ENCODE measurements at regions not wholly inside any gene's neighbourhood (a gene's known extent, or its start where the extent isn't known, plus 50 kb on each side); places are given as distances from the start of the nearest gene placed in this dataset.
"Not testable (repeated sequence)": the region's sequence is repeated elsewhere in the genome, so short reads cannot be mapped to it uniquely, and the experiment has no call there.

- no peak for DNase-seq
Measured at GRCh38 chr4:155037031-155037430, 171.4 kb upstream of the NPY2R start.

GRCh38 chr4:155038459-155038858 is 170.0 kb upstream of the NPY2R start:
- no peak for DNase-seq

- DNase-seq, result no peak
Measured at GRCh38 chr4:155039162-155039561, 169.3 kb upstream of the NPY2R start.

DNA sequence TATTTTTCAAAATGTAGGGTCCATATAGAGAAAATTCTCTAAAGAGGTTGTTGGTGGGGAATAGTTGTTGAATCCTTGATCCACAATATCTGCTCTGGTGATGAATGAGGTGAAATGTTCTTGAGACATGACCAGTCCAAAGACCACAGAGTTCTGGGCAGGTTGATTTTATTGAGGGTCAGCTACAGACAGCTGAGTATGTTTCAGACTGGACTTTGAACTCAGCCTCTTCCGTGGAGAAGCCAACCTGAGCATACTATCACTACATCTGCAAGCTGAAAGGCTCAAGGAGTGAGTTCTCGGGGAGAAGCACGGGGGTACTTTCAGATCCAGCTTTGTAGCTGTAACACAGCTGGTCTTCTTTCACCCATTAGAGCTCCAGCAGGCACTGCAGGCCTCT is 168.4 kb upstream of the NPY2R start:
- no peak for DNase-seq

- DNase-seq, result no peak
Measured at GRCh38 chr4:155042014-155042413, 166.4 kb upstream of the NPY2R start.

DNA sequence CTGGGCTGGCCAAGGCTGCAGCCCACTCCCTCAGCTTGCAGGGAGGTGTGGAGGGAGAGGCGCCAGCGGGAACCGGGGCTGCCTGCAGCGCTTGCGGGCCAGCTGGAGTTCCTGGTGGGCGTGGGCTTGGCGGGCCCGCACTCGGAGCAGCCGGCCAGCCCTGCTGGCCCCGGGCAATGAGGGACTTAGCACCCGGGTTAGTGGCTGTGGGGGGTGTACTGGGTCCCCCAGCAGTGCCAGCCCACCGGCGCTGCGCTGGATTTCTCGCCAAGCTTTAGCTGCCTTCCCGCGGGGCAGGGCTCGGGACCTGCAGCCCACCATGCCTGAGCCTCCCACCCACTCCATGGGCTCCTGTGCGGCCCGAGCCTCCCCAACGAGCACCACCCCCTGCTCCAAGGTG is 164.2 kb upstream of the NPY2R start:
- DNase-seq, result not testable (repeated sequence)

GRCh38 chr4:155047755-155048154 is 160.7 kb upstream of the NPY2R start:
- DNase-seq, result no peak

DNA sequence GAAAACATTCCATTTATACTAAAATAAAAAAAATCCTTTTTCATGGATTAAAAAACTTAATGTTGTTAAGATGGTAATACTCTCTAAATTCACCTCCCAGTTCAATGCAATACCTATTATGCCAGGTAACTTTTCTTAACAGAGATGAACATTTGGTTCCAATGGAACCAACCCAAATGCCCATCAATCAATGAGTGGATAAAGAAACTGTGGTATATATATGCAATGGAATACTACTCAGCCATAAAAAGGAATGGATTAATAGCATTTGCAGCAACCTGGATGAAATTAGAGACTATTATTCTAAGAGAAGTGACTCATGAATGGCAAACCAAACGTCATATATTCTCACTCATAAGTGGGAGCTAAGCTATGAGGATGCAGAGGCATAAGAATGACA is 154.4 kb upstream of the NPY2R start:
- DNase-seq, result not testable (repeated sequence)

GRCh38 chr4:155060419-155060818 is 148.0 kb upstream of the NPY2R start:
- no peak for DNase-seq

DNA sequence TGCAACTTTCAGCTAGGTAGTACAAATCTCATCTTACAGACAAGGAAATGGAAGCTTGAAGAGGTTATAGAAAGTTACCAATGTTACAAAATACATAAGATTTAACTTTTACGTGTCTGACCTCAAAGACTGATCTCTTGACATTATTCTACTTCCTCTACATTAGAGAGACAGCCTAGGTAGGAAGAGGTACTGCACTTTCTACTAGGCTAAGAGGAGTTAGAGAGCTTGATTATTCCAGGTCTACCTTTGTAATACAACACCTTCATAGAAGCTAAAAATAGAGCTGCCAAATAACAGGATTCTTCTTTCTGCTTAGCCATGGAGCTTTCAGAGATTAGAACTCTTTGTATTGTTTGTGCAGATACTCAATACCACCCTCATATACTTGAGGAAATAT is 147.6 kb upstream of the NPY2R start:
- DNase-seq, result no peak

DNA sequence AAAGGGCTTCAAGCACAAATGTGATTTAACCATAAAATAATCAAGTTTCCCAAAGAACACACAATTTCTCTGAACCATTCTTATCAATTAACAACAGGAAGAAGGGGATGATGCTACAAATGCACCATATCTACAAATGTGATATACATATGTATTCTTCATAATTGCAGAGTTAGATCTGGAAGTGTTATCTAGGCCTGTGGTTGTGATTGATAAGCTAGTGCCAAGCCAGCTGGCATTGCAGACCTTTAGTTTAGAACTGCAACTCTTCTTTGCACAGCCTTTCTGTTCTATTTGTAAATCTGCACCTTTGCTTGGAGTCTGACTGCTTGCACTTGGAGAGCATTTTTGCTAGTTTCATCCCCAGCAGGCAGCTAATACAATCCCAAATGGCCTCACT is 145.5 kb upstream of the NPY2R start:
- no peak for DNase-seq

DNA sequence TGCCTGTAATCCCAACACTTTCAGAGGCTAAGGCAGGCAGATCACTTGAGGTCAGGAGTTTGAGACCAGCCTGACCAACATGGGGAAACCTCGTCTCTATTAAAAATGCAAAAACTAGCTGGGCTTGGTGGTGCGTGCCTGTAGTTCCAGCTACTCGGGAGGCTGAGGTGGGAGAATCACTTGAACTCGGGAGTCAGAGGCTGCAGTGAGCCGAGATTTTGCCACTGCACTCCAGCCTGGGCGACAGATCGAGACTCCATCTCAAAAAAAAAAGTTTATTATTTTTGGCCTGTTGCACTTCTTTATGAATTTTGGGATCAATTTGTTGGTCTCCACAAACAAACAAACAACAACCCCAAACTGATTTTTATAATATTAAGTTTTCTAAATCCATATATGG is 143.5 kb upstream of the NPY2R start:
- DNase-seq, result not testable (repeated sequence)

DNA sequence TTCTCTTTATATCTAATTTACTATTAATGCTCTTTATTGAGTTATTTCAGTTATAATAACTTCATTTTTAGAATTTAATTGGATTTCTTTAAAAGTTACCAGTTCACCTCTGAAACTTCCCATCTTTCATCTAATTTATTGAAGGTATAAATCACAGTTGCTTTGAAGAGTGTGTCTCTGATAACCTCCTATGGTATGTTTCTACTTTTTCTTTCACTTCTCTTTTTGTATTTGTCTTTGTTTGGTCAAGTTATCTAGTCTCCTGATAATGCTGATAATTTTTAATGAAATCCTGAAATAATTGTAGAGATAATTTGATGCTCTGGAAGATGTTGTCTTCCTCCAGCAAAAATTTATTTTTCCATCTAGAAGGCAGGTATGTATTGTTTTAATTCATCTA is 141.6 kb upstream of the NPY2R start:
- DNase-seq, result no peak

DNA sequence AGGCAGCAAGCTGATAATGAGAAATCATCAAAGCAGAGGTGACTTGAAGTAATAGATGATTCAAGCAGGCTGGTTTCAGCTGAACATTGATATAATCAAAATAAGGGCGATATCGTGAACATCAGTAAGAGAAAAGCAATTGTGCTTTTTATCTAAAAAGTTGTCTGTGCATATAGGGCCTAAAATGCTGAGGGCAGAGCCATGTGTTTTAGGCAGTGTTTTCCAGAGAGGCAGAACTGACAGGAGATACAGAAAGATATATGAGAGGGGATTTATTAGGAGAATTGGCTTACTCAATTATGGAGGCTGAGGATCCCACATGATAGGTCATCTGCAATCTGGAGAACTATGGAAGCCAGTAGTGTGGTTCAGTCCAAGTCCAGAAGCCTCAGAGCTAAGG is 136.5 kb upstream of the NPY2R start:
- no peak for DNase-seq

DNA sequence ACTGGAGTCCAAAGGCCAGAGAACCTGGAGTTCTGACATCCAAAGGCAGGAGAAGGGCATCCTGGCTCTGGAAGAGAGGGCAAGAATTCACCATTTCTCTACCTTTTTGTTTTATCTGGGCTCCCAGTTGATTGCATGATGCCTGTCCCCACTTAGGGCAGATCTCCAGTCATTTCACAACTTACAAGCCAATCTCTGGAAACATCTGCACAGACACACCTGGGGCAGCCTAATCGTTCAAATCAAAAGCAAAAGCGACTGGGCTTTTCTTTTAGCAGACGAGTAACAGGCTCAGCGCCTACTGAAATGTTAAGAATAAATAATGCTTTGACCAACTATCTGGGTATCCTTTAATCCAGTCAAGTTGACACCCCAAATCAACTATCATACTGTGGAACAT is 136.0 kb upstream of the NPY2R start:
- DNase-seq, result no peak

- DNase-seq, result no peak
Measured at GRCh38 chr4:155073852-155074251, 134.6 kb upstream of the NPY2R start.

DNA sequence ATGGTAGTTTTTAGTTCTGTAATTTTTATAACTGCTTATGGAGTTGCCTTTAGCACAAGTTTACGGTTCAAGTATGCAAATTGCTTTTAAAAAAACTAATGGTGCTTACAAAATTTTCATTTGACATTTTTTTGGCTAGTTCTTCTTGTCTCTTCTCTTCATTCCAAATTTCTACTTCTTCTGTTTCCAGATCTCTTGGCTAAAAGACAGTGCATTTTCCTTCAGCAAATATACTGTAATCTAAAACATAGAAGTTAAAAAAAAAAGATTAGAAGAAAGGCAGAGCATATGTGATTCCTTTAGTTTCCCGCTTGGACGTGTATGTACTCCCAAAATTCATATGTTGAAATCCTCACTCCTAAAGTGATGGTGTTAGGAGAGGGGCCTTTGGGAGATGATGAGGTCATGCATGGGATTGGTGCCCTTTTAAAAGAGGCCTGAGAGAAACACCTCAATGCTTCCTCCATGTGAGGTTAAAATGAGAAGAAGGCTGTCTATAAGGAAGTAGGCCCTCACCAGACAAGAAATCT is 132.1 kb upstream of the NPY2R start:
- no peak for DNase-seq

GRCh38 chr4:155077452-155078229 is 130.8 kb upstream of the NPY2R start:
- DNase-seq, result no peak

GRCh38 chr4:155079871-155080270 is 128.6 kb upstream of the NPY2R start:
- no peak for DNase-seq

DNA sequence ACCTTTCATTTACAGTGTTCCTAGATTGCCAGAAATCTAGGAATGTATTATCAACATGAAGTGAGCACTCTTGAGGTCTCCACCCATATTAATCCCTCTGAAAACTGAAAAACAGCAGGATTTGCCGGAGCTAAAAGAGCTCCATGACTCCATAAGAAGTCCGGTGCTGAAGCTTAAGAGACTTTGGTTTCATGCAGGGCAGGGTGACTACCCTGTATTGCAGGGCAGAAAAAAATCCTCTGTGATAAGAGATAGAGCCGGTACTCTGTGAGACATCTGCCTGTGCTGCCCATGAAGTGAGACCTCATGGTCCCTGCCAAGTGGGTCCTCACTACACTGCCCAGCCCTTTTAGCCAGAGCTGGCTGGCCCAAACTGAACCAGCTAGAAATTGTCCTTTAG is 127.2 kb upstream of the NPY2R start:
- DNase-seq, result no peak

- DNase-seq, result no peak
Measured at GRCh38 chr4:155085843-155086530, 122.4 kb upstream of the NPY2R start.

- DNase-seq, result no peak
Measured at GRCh38 chr4:155094201-155094820, 114.1 kb upstream of the NPY2R start.

DNA sequence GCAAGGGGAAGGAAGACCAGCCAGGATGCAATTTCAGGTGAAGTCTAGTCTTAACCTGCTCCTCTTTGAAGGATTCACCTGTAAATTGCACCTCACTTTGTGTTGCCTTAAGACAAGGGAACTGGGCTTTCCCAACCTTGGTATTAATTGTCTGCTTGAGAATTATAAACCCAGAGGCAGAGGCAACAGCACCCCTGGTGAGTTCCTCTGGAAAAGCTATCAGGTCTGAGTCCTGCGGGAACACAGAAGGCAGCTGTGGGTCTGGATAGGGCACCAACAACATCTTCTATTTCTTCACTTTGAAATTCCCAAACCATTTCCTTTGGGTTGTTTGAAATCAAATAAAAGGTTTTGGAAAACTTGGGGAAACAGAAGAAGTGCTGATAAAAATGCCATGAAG is 109.2 kb upstream of the NPY2R start:
- no peak for DNase-seq

DNA sequence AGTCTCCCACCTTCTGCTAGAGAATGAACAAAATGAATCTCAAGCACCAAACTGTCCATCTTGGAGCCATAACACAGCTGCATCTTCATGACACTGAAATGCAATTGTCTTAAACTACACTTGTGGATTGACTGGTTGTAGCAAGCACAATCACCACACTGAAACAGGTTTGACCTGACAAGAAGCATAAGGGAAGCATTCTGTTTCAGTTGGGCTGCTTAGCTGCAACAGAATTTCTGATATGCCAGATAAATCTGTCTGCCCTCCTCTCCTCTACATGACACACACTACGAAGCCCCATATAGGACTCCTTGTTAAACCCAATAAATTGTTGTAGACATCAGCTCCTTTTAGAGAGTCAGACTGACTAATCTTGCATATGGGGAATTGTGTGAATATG is 101.8 kb upstream of the NPY2R start:
- no peak for DNase-seq
